ENCODE measurements at regions not wholly inside any gene's neighbourhood (a gene's known extent, or its start where the extent isn't known, plus 50 kb on each side); places are given as distances from the start of the nearest gene placed in this dataset.

- TF ChIP-seq POLR2A (IDR thresholded peaks at IDR 0.05) (no peak), CTCF (IDR thresholded peaks at IDR 0.05) (no peak)
Measured at GRCh38 chr1:233738396-233738795, 124.5 kb downstream of the KCNK1 start.

All from suprapubic skin (tissue), 3 donors.